ENCODE measurements at regions not wholly inside any gene's neighbourhood (a gene's known extent, or its start where the extent isn't known, plus 50 kb on each side); places are given as distances from the start of the nearest gene placed in this dataset.

DNA sequence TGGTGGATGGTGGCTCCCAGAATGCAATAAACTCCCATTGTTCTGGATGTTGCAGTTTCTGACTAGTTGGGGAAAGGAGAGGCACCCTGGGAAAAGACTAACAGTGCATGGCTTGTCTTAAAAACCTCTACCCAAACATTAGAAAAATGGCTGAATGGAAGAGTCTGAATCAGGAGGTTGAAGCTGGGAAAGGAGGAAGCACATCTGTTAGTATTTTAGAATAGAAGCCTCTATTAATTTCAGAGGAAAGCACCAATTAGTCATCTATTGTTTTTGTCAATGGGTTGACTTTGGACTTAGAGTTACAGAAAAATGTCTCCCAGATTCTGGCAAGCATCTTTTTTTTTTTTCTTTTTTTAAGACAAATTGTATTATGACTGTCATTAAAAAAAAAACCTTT, 56.1 kb upstream of the ELMO1 start:
- DNase-seq (ENCODE audit: low spot score) = no peak

GRCh38 chr7:37505750-37506353, 57.2 kb upstream of the ELMO1 start:
- no peak for DNase-seq (ENCODE audit: low spot score)

DNA sequence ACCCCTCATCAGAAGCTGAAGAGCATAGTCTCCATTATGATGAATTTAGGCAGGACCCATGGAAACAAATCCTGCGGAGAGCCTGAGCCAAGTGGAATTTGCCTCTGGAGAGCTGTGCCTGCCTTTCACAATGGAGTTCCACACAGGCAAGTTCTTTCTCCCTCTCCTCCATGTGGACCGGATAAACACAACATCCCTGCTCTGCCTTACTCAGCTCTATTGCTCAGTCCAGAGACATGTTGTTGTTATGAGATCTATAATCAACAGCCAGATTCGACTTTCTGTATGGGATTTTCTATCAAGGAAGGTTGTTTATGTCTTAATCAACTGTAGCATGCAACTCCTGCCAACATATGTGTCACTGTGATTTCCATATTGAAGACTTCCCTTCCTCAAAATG, 59.5 kb upstream of the ELMO1 start:
- no peak for DNase-seq (ENCODE audit: low spot score)

DNA sequence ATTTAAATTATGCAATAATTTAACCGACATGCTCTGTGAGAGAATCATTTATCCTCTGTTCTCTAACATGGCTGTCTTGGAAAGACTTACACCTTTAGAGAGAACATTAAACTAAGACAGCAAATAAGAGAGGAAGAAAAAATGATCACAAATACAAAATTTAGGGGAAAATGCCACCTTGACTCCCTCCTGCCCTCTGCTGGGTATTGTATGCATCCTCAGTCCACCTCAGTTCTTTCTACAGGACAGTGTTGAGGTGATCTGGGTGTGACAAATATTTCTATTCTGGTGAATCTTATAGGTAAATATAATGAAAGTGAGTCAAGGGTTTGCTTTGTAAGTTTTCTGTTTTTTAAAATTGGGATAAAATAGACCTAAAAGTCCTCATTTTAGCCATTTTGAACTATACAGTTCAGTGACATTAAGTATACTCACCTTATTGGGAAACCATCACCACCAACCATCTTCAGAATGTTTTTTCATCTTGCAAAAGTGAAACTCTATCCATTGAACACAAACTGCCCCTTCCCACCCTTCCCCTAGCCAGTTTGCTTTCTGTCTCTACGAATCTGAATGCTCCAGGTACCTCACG, 61.5 kb upstream of the ELMO1 start:
- DNase-seq (ENCODE audit: low spot score) = peak; percentile 65

DNA sequence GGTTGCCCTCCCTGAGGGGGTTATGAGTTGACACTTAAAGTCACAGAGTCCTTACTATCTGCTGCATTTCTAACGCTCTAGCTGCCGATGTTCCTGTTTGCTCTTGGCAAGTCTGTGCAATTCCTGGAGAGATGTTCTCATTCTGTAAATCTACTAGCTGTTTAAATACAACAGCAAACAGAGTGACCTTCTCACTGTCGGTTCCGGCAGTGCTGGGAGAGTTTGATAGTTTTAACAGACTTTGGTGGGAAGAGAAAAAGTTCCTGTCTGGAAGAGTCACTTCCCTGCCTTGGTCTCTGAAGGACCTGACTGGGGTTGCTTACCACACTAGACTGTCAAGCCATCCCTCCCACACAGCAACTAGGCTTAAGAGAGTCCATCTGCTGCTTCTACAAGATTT, 63.3 kb upstream of the ELMO1 start:
- DNase-seq (ENCODE audit: low spot score) = no peak

DNA sequence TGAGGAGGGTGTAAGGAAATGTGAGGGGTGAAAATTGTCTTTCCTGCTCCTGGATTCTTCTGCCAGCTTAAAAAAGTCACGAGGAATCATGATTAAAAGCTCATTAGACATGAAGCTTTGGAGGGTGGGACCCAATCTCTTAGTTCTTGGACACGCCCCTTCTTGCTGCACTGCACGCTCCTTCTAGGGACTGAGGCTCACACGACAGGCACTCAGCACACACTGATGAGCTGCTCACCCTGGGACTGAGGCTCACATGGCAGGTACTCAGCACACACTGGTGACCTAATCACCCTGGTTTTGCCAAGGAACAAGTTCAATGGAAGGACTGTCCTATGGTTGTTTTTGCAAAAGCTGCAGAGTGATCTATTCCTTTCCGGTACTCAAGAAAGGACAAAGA, 65.8 kb upstream of the ELMO1 start:
- DNase-seq (ENCODE audit: low spot score) = no peak

DNA sequence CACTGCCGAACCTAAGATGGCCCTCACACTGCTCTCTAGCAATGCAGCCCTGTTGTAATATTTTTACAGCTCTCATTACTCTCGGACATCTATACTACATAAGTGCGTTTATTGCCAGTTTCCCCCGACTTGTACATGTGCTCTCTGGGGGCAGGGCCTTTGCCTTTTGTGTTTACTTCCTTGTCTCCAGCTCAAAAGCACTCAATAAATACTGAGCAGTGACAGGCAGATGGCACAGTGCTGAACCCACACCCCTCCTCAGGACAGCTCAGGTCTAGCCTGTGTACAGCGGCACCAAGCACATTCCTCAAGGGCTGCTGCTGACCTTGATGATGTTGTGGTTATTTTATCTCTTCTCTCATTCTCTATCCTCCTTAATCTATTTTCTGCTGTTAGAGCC, 68.0 kb upstream of the ELMO1 start:
- no peak for DNase-seq (ENCODE audit: low spot score)

GRCh38 chr7:37518266-37518665, 69.6 kb upstream of the ELMO1 start:
- DNase-seq (ENCODE audit: low spot score) = no peak

- no peak for DNase-seq (ENCODE audit: low spot score)
These were observed 75.4 kb upstream of the ELMO1 start for GRCh38 chr7:37524056-37524455.

- DNase-seq (ENCODE audit: low spot score) = no peak
These were observed 76.1 kb upstream of the ELMO1 start for GRCh38 chr7:37524797-37525196.

DNA sequence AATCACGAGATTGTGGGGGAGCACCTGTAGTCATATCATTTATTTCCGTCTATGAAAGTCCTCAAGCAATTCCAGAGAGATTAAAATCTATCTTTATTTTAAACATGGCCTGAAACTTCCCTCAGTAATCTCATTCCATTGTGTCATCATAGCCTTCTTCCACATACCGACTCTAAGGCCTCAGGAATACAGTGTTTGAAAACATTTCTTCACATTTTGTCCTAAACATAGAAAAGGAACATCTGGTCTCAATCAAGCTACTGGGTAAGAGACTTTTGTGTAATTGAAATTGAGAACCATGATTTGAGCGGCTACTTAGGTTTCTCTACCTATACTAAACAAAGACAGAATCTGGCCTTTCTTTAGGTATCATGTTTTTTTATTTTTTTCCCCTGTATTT, 78.0 kb upstream of the ELMO1 start:
- DNase-seq (ENCODE audit: low spot score) = no peak

GRCh38 chr7:37527109-37527508, 78.4 kb upstream of the ELMO1 start:
- no peak for DNase-seq (ENCODE audit: low spot score)

DNA sequence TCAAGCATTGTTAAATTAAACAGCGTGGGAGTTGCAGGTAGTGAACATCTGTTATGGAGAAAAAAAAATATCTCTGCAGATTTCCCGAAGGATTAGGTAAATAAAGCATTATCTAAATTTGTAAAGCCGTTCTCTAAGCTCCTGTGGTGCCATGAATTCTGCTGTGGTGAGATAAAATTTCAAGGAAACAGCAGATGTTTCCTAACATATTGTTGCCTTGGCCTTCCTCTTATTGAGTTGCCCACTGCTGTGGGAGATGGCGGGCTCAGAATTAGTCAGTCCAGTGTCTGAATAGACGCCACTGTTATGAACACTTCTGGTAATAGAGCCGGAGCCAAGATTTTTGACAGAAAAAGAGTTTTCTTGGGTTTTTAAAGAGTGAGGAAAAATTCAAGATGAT, 82.6 kb upstream of the ELMO1 start:
- no peak for DNase-seq (ENCODE audit: low spot score)

GRCh38 chr7:37532636-37533035, 84.0 kb upstream of the ELMO1 start:
- DNase-seq (ENCODE audit: low spot score) = no peak

DNA sequence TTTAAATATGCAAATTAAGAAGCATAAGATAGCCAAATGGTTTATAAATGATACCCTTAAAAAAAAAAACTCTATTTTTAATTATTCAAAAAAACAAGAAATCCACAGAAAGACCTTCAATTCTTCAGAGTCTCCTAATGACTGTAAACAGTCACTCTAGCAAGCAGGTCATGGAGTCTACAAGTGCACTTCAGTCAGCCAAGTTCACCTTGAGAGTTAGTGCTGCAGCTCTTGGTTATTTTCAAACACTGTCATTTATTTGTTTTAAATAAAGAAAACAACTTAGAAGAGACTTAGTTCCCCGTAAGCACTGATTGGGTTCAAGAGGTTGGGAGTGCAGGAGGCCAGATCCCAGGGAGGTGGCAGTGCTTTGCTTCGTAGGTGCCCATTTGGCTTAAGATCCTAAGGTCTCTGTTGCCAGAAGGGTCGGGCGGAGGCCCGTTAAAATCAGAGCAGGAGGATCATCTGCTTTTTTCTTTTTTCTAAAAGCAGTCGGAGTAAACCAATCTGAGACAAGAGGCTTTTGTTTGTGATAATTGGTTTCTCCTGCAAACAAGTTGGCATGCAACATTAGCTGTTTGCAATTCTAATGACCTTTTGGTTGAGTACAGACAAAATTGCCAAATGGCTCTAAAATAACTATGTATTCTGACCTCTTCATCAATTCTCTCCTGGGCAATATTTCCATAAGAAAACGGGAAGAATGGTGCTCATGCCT, 86.4 kb upstream of the ELMO1 start:
- DNase-seq (ENCODE audit: low spot score) = no peak

DNA sequence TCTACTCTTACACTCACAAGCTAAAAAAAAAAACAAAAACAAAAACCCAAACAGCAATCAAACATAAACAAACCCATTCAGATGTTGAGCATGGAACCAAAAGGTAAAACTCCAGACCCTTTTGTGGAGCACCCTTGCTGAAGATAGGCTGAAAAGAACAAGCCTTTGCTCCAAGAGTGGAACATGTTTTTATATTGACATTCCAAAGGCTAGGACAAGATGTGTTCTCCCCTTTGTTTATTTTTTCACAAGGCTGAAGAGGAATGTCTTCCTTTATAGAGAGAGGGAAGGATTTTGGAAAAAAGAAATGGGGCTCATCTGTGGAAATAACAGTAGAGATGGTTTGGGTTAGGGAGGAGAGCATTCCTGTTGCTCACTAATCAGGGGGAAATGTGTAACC, 87.2 kb upstream of the ELMO1 start:
- DNase-seq (ENCODE audit: low spot score) = no peak

- DNase-seq (ENCODE audit: low spot score) = no peak
These were observed 88.0 kb upstream of the ELMO1 start for GRCh38 chr7:37536706-37537105.

GRCh38 chr7:37537439-37537838, 88.8 kb upstream of the ELMO1 start:
- DNase-seq (ENCODE audit: low spot score) = no peak

DNA sequence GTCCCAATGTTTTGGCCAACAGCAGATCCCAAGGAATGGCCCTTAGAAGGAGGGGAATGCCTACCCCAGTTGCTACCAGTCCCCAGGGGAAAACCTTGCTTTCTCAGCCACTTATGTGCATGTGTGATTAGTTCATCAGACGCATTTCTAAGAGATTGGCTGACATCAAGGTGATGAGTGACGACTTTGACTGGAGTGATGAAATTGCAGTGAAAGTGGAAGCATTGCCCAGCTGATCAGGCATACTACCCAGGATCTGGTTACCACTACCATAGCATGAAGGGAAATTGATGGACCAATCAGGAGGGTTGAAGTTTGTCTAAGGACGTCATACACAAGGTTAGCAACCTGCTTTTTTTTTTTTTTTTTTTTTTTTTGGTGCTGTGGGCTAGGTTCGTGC, 90.3 kb upstream of the ELMO1 start:
- no peak for DNase-seq (ENCODE audit: low spot score)

GRCh38 chr7:37540917-37541316, 92.3 kb upstream of the ELMO1 start:
- no peak for DNase-seq (ENCODE audit: low spot score)

DNA sequence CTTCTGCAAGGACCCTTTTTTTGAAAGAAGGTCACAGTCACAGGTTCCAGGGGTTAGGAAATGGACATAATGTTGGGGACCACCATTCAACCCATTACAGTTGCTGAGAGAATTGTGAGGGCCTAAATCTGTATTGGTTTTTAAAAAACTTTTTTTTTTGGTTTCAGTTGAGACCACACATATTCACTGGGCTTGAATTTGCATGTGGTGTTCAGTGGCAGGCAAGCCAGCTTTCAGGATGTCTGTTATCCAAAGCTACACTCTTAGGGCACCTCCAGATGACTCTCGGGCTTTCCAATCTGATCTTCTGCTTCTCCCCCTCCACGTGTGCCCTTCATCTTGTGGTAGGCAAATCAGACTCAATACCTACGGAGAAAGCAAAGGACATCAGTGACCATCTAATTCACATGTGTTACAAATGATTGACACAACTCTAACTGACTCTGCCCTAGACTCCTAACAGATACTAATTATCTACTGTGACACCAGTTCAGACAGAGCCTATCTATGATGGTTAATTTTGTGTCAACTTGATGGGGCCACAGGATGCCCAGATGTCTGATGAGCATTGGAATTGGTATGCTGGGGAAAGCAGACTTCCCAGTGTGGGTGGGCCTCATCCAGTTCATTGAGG, 93.3 kb upstream of the ELMO1 start:
- no peak for DNase-seq (ENCODE audit: low spot score)

DNA sequence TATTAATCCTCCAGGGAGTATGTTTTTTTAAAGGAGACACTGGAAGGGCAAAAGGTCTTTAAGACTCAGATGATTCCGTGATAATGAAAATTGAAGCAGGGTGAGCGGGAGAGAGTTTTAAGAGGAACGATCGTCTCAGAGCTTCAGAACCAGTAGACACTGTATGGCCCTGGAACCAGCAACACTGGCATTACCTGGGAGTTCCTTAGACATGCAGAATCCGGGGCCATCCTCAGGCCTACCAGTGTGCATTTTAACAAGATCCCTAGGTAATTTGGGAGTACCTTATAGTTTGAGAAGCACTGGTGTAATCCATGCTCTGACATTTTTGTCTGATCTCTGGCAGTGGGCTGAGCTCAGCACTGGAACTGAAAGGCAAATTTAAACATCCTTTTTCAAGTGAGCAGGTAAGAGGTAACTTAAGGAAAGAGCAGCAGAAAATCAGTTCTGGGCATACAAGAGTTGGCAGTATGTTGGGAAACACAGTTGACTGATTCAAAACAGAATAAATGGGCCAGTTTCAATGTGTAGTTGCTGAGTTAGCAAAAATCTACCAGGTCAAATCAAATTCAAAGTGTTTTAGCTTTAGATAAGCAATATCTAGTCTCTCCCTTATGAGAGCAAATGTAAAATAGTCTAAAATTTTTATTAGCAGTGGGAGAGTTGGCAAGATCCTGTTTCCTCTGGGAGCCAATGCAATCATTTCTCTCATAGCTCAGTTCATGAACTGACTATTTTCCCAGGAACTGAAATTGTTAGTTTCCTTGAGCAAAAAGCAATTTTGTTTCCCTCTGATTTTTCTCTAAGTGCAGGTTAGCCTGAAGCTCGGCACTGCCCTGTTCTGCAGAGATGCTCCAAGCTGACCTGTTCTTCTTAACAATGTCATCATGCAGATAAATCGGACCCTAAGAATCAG, 97.2 kb upstream of the ELMO1 start:
- DNase-seq (ENCODE audit: low spot score) = no peak
